Skeletal muscle satellite cell (primary cell): ENCODE measurements at regions not wholly inside any gene's neighbourhood (a gene's known extent, or its start where the extent isn't known, plus 50 kb on each side); places are given as distances from the start of the nearest gene placed in this dataset.

ENCODE experiments used
- H3K27me3 ChIP-seq: 2 replicates; pipeline ENCODE4 v1.7.0; 2013; ENCODE audit warnings: low read length; ENCODE audit not compliant: control insufficient read depth, insufficient read depth
- H3K36me3 ChIP-seq: 2 replicates; pipeline ENCODE4 v1.7.0; 2013; ENCODE audit warnings: mild to moderate bottlenecking, control low read depth, low read length; ENCODE audit not compliant: insufficient read depth
- H3K4me1 ChIP-seq: 2 replicates; pipeline ENCODE4 v1.7.0; 2013; ENCODE audit warnings: low read length; ENCODE audit not compliant: control insufficient read depth, insufficient read depth
- H3K4me2 ChIP-seq: 2 replicates; pipeline ENCODE4 v1.7.0; 2013; ENCODE audit warnings: mild to moderate bottlenecking, low read length
- H3K4me3 ChIP-seq: 2 replicates; pipeline ENCODE4 v1.7.0; 2013; ENCODE audit warnings: low read length
- H3K9ac ChIP-seq: 2 replicates; pipeline ENCODE4 v1.7.0; 2013; ENCODE audit warnings: mild to moderate bottlenecking, low read depth, low read length, moderate library complexity
- H3K9me3 ChIP-seq: replicated peaks from 2 replicates; pipeline ENCODE4 v1.7.0; 2013; ENCODE audit warnings: mild to moderate bottlenecking, control low read depth, low read length

- no peak overlapping the region for H3K9ac ChIP-seq
- H3K4me2 ChIP-seq = no peak overlapping the region
- H3K4me3 ChIP-seq = no peak overlapping the region
- H3K4me1 ChIP-seq = peaks cover 9% of the 10 kb centered on the region
- no peaks in the 10 kb centered on the region for H3K36me3 ChIP-seq
- peaks cover 7% of the 10 kb centered on the region for H3K27me3 ChIP-seq
- no peaks in the 10 kb centered on the region for H3K9me3 ChIP-seq
Measured at GRCh38 chr15:66960519-66960918, 104.9 kb upstream of the SMAD3 start.

DNA sequence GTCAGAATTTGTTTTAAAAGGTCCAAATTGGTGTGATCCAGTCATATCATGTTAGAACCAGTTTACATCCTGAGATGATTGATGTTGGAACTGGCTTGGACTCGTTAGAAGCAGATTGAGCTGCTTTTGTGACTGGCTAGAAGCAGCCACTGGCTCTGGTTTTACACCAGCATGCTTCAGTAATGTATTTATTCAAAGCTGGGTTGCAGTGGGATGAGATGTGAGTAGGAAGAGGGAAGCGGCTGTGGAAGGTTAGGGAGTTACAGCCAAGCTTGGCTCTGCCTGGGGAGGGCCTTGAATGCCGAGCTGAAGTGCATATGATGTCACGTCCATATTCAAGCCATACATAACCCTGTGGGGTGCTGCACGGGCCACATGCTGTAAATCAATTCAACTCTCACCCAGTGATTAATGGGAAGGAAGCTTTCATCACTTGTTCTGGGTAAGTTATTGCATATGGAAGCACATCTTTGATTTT lies 104.0 kb upstream of the SMAD3 start:
- peaks cover 3% of the 10 kb centered on the region for H3K4me1 ChIP-seq
- H3K9ac ChIP-seq = no peak overlapping the region
- H3K36me3 ChIP-seq = no peaks in the 10 kb centered on the region
- H3K9me3 ChIP-seq = no peaks in the 10 kb centered on the region
- no peak overlapping the region for H3K4me2 ChIP-seq
- H3K27me3 ChIP-seq = peaks cover 7% of the 10 kb centered on the region
- H3K4me3 ChIP-seq = no peak overlapping the region

- Histone ChIP-seq H3K27me3 (peaks cover 7% of the 10 kb centered on the region), H3K36me3 (no peaks in the 10 kb centered on the region), H3K9me3 (no peaks in the 10 kb centered on the region), H3K4me3 (no peak overlapping the region), H3K4me1 (no peaks in the 10 kb centered on the region), H3K9ac (no peak overlapping the region), H3K4me2 (no peak overlapping the region)
Measured at GRCh38 chr15:66961901-66962300, 103.5 kb upstream of the SMAD3 start.

DNA sequence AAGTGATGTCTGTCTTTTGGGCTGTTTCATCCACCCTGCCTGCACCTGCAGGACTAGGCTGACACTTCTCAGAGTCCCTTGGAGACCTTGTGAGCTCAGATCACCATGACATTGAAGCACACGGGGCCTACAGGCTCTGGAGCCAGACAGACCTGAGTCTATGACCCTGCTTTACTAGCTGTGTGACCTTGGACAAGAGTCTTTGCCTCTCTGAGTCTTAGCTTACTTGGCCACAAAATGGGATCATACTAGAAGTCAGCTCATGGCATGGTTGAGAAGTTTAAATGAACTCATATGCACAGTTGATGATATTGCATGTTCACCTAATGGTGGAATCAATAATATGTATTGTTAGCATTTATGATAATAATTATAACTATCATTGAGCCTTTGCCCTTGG lies 102.9 kb upstream of the SMAD3 start:
- no peak overlapping the region for H3K9ac ChIP-seq
- H3K9me3 ChIP-seq = no peaks in the 10 kb centered on the region
- H3K27me3 ChIP-seq = peaks cover 7% of the 10 kb centered on the region
- no peak overlapping the region for H3K4me2 ChIP-seq
- H3K4me3 ChIP-seq = no peak overlapping the region
- no peaks in the 10 kb centered on the region for H3K4me1 ChIP-seq
- H3K36me3 ChIP-seq = no peaks in the 10 kb centered on the region

GRCh38 chr15:66963084-66963483 lies 102.3 kb upstream of the SMAD3 start:
- peaks cover 7% of the 10 kb centered on the region for H3K27me3 ChIP-seq
- no peak overlapping the region for H3K4me2 ChIP-seq
- H3K9me3 ChIP-seq = no peaks in the 10 kb centered on the region
- no peaks in the 10 kb centered on the region for H3K36me3 ChIP-seq
- no peak overlapping the region for H3K4me3 ChIP-seq
- H3K9ac ChIP-seq = no peak overlapping the region
- no peaks in the 10 kb centered on the region for H3K4me1 ChIP-seq

DNA sequence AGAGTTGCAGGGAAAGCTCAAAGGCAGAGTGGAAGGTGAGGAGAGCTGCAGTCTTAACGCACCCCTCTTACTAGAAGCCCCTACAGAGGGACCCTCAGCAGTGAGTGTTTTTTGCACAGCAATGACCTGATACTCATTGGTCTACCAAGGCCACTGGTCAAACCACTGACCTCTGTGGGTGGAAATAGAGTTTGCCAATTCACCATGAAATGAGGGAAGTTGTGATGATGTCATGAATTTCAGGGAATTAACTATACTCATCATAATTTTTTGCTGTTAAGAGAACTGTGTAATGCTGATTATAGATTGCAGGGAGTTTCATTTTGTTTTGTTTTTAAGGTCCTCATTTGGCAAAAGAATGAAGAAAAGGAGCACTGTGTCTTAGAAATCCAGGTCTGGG lies 101.7 kb upstream of the SMAD3 start:
- H3K4me2 ChIP-seq = no peak overlapping the region
- peaks cover 7% of the 10 kb centered on the region for H3K27me3 ChIP-seq
- H3K4me1 ChIP-seq = no peaks in the 10 kb centered on the region
- H3K36me3 ChIP-seq = no peaks in the 10 kb centered on the region
- no peak overlapping the region for H3K9ac ChIP-seq
- H3K4me3 ChIP-seq = no peak overlapping the region
- H3K9me3 ChIP-seq = no peaks in the 10 kb centered on the region

DNA sequence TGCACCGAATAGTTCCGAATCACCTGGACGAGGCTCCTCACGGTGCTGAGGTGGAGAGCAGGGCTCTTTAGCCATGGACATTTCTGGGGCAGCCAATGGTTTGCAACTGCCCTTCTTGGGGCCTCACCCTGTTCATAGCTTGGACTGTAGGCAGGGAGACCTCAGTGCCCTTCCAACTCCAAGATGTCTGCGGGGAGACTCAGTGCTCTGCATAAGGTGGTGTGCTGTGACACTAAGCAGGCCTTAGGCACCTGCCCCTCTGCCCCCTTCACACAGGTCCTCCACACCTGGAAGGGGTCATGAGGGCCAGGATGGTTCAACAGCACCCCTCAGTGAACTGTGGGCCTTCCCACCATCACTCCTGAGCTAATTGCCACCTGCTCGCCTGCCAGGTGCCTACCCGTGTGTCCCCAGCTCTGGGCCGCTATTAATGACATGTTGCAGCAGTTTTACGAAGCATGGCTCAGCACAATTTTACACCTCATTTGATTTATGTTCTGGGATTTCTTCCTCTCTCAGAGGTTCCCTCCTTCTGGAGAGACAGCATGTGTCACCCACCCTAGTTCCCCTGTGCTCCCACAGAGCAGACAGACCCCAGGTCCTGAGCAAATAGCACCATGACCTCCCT lies 101.2 kb upstream of the SMAD3 start:
- Histone ChIP-seq H3K9ac (no peak overlapping the region), H3K27me3 (peaks cover 3% of the 10 kb centered on the region), H3K4me3 (no peak overlapping the region), H3K4me1 (no peaks in the 10 kb centered on the region), H3K9me3 (no peaks in the 10 kb centered on the region), H3K36me3 (no peaks in the 10 kb centered on the region), H3K4me2 (no peak overlapping the region)

DNA sequence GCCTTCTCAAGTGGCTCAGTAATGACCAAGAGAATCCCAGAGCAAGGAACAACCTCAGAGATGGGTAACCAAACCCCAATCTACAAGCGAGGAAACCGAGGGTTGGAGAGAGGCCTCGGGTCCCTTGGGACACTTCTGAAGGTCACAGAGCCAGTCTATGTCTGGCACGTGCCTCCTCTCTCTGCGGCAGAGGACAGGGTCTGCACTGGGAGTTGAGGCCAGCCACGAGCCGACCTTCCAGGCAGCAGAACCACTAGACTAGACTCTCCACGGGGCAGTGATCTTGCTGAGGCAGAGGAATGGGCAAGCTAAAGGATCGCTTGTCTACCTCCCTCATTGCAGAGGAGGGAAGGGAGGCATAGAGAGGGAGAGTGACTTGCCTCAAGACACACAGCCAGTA lies 100.6 kb upstream of the SMAD3 start:
- Histone ChIP-seq H3K4me2 (no peak overlapping the region), H3K4me1 (no peaks in the 10 kb centered on the region), H3K27me3 (peaks cover 3% of the 10 kb centered on the region), H3K36me3 (no peaks in the 10 kb centered on the region), H3K9me3 (no peaks in the 10 kb centered on the region), H3K4me3 (no peak overlapping the region), H3K9ac (no peak overlapping the region)

DNA sequence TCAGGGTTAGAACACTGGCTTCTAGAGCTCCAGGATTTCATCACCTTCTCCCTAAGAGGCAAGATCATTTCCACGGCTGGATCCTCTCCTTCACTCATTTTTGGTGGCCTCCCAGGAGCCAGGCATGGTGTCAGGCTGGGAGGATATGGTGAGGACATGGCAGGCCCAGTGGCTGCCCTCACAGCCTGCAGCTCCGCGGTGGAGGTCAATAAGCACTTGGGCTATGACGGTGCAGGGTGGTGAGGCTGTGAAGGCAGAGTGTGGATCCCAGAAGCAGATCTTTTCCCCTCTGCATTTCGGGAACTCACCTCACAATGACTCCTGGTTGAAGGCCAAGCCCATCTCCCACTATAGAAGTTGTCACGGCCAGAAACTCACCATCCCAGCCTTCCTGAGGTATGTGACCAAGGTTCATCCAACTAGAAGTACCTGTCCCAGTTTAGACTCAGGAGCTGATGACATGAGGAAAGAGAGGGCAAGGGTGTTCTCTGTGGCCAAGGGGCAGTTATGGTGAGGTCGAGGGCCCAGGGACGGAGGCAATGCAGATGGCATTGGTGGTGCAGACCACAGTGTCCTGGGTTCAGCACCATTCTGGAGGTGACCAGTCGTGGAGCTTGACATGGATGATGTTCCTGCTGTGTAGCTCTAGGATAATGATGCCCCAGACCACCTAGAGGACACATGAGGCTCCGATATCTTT lies 100.1 kb upstream of the SMAD3 start:
- H3K36me3 ChIP-seq = no peaks in the 10 kb centered on the region
- H3K9me3 ChIP-seq = no peaks in the 10 kb centered on the region
- no peaks in the 10 kb centered on the region for H3K4me1 ChIP-seq
- no peak overlapping the region for H3K4me2 ChIP-seq
- H3K27me3 ChIP-seq = peaks cover 3% of the 10 kb centered on the region
- no peak overlapping the region for H3K4me3 ChIP-seq
- H3K9ac ChIP-seq = no peak overlapping the region

DNA sequence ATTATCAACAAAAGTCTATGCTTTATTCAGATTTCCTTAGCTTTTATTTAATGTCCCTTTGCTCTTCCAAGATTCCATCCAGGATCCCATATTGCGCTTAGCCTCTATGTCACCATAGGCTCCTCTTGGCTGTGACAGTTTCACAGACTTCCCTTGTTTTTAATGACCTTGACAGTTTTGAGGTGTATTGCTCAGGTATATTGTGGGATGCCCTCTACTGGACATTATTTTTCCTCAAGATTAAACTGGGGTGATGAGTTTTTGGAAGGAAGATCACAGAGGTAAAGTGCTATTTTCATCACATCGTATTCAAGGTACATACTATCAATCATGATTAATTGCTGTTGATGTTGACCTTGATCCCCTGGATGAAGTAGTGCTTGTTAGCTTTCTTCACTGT lies 99.1 kb upstream of the SMAD3 start:
- peaks cover 3% of the 10 kb centered on the region for H3K27me3 ChIP-seq
- no peaks in the 10 kb centered on the region for H3K9me3 ChIP-seq
- H3K36me3 ChIP-seq = no peaks in the 10 kb centered on the region
- H3K4me1 ChIP-seq = no peaks in the 10 kb centered on the region
- H3K9ac ChIP-seq = no peak overlapping the region
- no peak overlapping the region for H3K4me2 ChIP-seq
- H3K4me3 ChIP-seq = no peak overlapping the region

GRCh38 chr15:66968806-66969596 lies 96.4 kb upstream of the SMAD3 start:
- no peak overlapping the region for H3K4me2 ChIP-seq
- H3K4me1 ChIP-seq = no peaks in the 10 kb centered on the region
- no peak overlapping the region for H3K4me3 ChIP-seq
- no peak overlapping the region for H3K9ac ChIP-seq
- no peaks in the 10 kb centered on the region for H3K36me3 ChIP-seq
- H3K27me3 ChIP-seq = peaks cover 3% of the 10 kb centered on the region
- no peaks in the 10 kb centered on the region for H3K9me3 ChIP-seq
